ENCODE measurements at regions not wholly inside any gene's neighbourhood (a gene's known extent, or its start where the extent isn't known, plus 50 kb on each side); places are given as distances from the start of the nearest gene placed in this dataset.

DNA sequence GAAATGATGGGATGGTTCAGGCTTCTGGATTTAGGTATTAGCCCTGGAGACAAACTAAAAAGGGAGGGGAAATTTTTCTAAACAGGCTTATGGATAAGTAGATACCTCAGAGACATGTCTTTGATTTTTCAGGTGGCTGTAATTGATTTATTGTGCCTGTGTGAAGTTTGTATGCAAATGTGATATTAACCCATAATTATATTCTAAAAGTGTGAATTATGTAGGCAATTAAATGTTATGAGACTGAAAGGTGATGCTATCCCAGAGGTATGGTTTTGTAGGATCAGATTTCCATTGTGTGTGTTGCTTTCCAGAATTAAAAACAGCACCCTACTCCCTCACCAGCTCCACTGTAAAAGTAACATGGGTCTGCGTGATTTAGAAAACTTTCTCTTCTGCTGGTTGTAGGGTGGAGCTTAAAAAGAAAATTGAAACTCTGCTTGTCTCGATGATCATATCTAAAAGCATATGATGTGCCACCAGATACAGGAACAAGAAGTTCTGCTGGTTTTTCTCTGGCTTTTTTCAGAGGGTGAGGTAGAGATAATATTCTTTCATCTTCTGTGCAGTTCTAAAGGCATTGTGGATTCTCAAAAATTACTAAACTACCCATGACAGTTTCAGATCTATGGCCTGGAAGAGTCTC, 71.8 kb upstream of the TAF11L2 start:
- TF ChIP-seq, protein P1, sequence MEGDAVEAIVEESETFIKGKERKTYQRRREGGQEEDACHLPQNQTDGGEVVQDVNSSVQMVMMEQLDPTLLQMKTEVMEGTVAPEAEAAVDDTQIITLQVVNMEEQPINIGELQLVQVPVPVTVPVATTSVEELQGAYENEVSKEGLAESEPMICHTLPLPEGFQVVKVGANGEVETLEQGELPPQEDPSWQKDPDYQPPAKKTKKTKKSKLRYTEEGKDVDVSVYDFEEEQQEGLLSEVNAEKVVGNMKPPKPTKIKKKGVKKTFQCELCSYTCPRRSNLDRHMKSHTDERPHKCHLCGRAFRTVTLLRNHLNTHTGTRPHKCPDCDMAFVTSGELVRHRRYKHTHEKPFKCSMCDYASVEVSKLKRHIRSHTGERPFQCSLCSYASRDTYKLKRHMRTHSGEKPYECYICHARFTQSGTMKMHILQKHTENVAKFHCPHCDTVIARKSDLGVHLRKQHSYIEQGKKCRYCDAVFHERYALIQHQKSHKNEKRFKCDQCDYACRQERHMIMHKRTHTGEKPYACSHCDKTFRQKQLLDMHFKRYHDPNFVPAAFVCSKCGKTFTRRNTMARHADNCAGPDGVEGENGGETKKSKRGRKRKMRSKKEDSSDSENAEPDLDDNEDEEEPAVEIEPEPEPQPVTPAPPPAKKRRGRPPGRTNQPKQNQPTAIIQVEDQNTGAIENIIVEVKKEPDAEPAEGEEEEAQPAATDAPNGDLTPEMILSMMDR (IDR thresholded peaks at IDR 0.05): no peak
- no peak for TF ChIP-seq TCF7L2 (IDR thresholded peaks at IDR 0.05; ENCODE audit: low read depth, low read length)
- TF ChIP-seq, protein P2, sequence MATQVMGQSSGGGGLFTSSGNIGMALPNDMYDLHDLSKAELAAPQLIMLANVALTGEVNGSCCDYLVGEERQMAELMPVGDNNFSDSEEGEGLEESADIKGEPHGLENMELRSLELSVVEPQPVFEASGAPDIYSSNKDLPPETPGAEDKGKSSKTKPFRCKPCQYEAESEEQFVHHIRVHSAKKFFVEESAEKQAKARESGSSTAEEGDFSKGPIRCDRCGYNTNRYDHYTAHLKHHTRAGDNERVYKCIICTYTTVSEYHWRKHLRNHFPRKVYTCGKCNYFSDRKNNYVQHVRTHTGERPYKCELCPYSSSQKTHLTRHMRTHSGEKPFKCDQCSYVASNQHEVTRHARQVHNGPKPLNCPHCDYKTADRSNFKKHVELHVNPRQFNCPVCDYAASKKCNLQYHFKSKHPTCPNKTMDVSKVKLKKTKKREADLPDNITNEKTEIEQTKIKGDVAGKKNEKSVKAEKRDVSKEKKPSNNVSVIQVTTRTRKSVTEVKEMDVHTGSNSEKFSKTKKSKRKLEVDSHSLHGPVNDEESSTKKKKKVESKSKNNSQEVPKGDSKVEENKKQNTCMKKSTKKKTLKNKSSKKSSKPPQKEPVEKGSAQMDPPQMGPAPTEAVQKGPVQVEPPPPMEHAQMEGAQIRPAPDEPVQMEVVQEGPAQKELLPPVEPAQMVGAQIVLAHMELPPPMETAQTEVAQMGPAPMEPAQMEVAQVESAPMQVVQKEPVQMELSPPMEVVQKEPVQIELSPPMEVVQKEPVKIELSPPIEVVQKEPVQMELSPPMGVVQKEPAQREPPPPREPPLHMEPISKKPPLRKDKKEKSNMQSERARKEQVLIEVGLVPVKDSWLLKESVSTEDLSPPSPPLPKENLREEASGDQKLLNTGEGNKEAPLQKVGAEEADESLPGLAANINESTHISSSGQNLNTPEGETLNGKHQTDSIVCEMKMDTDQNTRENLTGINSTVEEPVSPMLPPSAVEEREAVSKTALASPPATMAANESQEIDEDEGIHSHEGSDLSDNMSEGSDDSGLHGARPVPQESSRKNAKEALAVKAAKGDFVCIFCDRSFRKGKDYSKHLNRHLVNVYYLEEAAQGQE (IDR thresholded peaks at IDR 0.05; ENCODE audit: insufficient read depth in 1 of 2, low read depth in 2 of 2, low read length in 1 of 2): no peak
- no peak for TF ChIP-seq SIN3A (IDR thresholded peaks at IDR 0.05; ENCODE audit: borderline replicate concordance, insufficient read depth, low read depth, low read length)

Data from Panc1 (cell line).